ENCODE measurements at regions not wholly inside any gene's neighbourhood (a gene's known extent, or its start where the extent isn't known, plus 50 kb on each side); places are given as distances from the start of the nearest gene placed in this dataset.

DNA sequence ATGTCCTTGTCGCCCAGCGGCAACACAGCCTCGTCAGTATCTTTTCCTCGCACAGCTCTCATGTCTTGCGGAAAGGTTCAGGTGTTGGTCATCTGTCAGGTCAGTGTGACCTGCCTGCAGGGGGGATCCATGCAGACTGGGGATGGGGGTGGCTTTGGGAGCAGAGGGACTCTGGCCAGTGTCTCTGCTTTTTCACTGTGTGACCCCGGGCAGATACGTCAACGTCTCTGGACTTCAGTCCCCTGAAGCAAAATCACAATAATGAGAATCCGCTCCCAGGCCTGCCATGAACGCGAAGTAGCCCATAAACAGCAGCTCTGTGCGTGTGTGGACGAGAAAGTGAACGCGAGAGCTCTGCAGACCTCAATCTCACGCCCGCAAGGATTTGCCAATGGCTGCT is 75.7 kb upstream of the FCN1 start:
- intact Hi-C loops (cut with DNase I), result no loop called here
- no peak overlapping the region for H3K4me3 ChIP-seq
- no peaks in the 10 kb centered on the region for H3K9me3 ChIP-seq
- no peaks in the 10 kb centered on the region for H3K27me3 ChIP-seq
- no peak for ATAC-seq
- no peak for TF ChIP-seq CTCF (IDR thresholded peaks at IDR 0.05)
- no peaks in the 10 kb centered on the region for H3K4me1 ChIP-seq
- H3K36me3 ChIP-seq, result no peaks in the 10 kb centered on the region
- peak; percentile 45 for DNase-seq
- H3K27ac ChIP-seq, result no peak overlapping the region

DNA sequence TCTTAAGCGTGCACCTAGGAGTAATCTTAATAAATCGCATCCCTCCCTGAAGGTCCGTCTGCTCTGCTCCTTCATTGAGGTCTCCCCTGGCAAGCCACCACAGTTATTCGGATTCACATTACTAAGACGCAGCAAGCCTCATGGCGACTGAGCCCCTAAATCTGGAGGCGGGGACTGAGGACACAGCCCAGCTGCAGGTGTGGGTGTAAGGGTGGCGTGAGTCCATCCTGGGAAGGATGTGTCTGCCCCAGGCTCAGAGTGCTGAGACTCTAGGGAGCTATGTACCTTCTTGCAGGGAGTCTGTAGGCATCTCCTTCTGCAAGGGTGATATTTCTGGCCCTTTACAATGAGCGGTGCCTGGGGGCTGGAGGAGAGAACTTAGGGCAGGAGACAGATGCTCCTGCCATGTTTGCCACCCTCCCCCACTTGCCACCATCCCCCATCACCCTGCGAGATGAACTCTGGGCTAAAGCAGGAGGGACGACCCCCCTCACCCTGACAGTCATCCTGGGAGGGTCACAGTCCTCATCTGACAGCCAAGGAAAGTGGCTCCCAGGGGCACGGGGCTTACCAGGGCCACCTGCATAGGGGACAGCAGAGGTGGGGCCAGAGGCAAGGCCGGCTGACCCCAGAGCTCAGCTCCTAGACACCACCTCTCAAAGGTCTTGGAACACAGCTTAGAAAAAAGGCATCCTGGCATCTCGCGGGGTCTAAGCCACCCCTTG is 76.4 kb upstream of the FCN1 start:
- Histone ChIP-seq H3K36me3 (no peaks in the 10 kb centered on the region), H3K4me1 (no peaks in the 10 kb centered on the region), H3K4me3 (no peak overlapping the region), H3K27me3 (no peaks in the 10 kb centered on the region), H3K27ac (no peak overlapping the region), H3K9me3 (no peaks in the 10 kb centered on the region)
- intact Hi-C loops (cut with DNase I), result no loop called here
- DNase-seq, result peak; percentile 40
- TF ChIP-seq CTCF (IDR thresholded peaks at IDR 0.05), result no peak
- no peak for ATAC-seq

GRCh38 chr9:134994926-134995791 is 77.4 kb upstream of the FCN1 start:
- H3K4me1 ChIP-seq, result no peaks in the 10 kb centered on the region
- TF ChIP-seq CTCF (IDR thresholded peaks at IDR 0.05), result no peak
- H3K27me3 ChIP-seq, result no peaks in the 10 kb centered on the region
- DNase-seq (peak; percentile 35), ATAC-seq (no peak)
- H3K27ac ChIP-seq, result no peak overlapping the region
- no peaks in the 10 kb centered on the region for H3K9me3 ChIP-seq
- intact Hi-C loops (cut with DNase I), result no loop called here
- no peak overlapping the region for H3K4me3 ChIP-seq
- no peaks in the 10 kb centered on the region for H3K36me3 ChIP-seq

DNA sequence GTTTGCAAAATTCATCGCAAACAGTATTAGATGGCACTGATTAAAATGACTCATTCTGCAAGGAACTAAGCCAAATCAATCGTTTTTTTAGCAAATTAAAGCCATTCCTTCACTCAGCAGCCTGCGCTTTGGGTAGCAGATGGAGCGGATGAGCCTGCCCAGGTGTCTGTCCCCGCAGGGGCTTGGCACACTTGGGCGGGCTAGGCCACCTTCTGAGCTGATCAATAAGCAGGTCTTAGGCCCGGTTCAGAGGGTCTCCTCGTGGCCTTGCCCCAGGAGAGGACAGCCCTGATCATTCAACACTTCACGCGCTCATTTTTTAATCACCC is 78.0 kb upstream of the FCN1 start:
- Histone ChIP-seq H3K4me1 (no peaks in the 10 kb centered on the region), H3K4me3 (no peak overlapping the region), H3K36me3 (no peaks in the 10 kb centered on the region), H3K9me3 (no peaks in the 10 kb centered on the region), H3K27ac (no peak overlapping the region), H3K27me3 (no peaks in the 10 kb centered on the region)
- DNase-seq (peak; percentile 41), ATAC-seq (no peak)
- intact Hi-C loops (cut with DNase I), result no loop called here
- no peak for TF ChIP-seq CTCF (IDR thresholded peaks at IDR 0.05)

DNA sequence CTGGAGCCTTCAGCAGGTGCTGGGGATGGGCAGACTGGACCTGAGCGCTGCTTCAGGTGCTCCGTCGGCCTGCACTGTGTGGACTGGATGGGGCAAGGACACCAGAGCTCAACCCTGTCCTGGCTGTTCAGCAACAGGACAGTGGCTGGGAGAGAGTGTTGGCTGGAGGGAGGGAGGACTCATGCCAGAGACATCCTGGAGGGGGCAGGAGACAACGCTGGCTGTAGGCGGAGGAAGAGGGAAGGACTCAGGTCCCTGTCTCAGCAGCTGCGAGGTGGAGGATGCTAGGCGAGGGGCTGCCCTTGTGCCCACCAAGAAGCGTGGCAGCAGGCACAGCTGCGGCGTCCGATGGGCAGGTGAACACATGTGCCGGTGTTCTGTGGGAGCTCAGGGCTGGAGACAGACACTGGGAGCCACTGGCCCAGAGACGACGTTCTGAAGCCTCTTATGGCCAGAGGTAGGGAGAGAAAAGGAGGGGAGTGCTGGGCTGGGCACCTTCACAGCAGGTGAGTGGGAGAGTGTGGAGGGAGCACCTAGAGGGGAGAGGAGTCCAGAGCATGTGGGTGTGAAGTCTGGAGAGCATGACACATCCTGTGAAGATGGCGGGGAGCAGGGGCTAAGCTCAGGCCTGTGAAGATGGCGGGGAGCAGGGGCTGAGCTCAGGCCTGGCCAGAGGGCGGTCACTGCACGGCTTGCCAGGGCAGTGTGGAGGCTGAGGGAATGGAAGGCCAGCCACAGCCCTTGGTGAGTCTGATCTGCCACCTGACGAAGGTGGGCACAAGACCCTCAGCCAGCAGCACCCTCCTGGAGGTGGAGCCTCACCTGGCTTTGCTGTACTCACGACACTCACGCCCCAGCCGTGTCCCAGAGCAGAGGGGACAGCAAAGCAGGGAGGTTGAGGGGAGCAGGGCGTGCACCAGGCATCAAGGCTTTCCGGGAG is 79.1 kb upstream of the FCN1 start:
- ATAC-seq, result no peak

More for the DNA sequence above, 79.1 kb upstream of the FCN1 start:
- TF ChIP-seq CTCF (IDR thresholded peaks at IDR 0.05), result no peak
- Histone ChIP-seq H3K9me3 (no peaks in the 10 kb centered on the region), H3K27me3 (no peaks in the 10 kb centered on the region), H3K4me3 (no peak overlapping the region), H3K4me1 (no peaks in the 10 kb centered on the region), H3K36me3 (no peaks in the 10 kb centered on the region), H3K27ac (no peak overlapping the region)
- intact Hi-C loops (cut with DNase I), result no loop called here
- DNase-seq, result peak; percentile 48

Data from upper lobe of right lung (tissue), 1 donor.